Neural progenitor cell (in vitro differentiated cells): ENCODE measurements at regions not wholly inside any gene's neighbourhood (a gene's known extent, or its start where the extent isn't known, plus 50 kb on each side); places are given as distances from the start of the nearest gene placed in this dataset.

Experiments used
- EZH2 ChIP-seq: fragments of 200-600 bp; sonication (generic); IDR thresholded peaks from 2 replicates; pipeline ENCODE4 v1.6.1; 2017; ENCODE audit warnings: antibody characterized with exemption, mild to moderate bottlenecking, moderate library complexity
- EZH2phosphoT487 ChIP-seq: fragments of 200-600 bp; sonication (generic); IDR thresholded peaks from 2 replicates; pipeline ENCODE4 v1.6.1; 2017; ENCODE audit warnings: antibody characterized with exemption
- TF ChIP-seq, protein P1 (sequence below): fragments of 200-600 bp; sonication (generic); IDR thresholded peaks from 2 replicates; pipeline ENCODE4 v1.5.1; 2017; ENCODE audit warnings: antibody characterized with exemption, mild to moderate bottlenecking

DNA sequence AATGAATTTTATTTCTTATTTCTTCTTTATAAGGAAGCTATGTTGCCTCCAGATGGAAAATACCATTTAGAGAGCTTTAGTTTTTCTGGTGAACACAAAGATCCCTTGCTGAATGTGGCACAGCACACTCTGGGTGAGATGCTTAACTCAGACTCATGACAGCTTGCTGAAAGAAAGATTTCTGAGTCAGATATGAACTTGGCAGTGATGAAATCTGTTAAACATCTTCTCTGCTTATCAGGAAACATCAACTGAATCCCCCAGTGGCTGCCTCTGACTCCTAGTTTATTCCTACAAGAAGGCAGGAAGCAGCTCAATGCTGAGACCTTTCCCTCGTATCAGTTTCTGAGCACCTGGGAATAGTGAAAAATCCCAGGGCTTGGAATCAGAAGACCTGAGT is 162.8 kb downstream of the OSR1 start:
- TF ChIP-seq, protein P1, sequence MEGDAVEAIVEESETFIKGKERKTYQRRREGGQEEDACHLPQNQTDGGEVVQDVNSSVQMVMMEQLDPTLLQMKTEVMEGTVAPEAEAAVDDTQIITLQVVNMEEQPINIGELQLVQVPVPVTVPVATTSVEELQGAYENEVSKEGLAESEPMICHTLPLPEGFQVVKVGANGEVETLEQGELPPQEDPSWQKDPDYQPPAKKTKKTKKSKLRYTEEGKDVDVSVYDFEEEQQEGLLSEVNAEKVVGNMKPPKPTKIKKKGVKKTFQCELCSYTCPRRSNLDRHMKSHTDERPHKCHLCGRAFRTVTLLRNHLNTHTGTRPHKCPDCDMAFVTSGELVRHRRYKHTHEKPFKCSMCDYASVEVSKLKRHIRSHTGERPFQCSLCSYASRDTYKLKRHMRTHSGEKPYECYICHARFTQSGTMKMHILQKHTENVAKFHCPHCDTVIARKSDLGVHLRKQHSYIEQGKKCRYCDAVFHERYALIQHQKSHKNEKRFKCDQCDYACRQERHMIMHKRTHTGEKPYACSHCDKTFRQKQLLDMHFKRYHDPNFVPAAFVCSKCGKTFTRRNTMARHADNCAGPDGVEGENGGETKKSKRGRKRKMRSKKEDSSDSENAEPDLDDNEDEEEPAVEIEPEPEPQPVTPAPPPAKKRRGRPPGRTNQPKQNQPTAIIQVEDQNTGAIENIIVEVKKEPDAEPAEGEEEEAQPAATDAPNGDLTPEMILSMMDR = no peak
- TF ChIP-seq EZH2 (no peak), EZH2phosphoT487 (no peak)
